ENCODE measurements at regions not wholly inside any gene's neighbourhood (a gene's known extent, or its start where the extent isn't known, plus 50 kb on each side); places are given as distances from the start of the nearest gene placed in this dataset.

DNA sequence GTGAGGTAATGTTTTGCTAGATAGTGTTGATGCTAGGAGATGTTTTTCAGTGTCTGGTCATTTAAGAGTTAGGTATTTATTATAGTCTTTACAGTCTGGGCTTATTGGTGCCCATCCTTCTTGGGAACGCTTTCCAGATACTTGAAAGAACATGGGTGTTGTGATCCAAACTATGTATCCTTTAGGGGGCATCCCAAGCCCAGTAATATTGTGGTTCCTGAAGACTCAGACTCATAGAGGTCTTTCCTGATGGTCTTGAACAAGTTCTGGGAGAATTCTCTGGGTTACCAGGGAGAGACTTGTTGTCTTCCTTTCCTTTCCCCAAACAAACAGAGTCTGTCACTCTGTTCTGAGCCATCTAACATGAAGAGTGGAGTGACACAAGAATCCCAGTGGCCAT is 99.7 kb upstream of the LRRC3B start:
- Histone ChIP-seq H4K8ac (ENCODE audit: extremely low read depth, insufficient read depth, low read length) (peak overlapping the region; percentile 75; the same call in 1 of the 2 replicates), H3K36me3 (ENCODE audit: control insufficient read depth in 2 of 4, insufficient read depth in 4 of 4, low read length in 3 of 4) (no peaks in the 10 kb centered on the region), H3K4ac (replicated peaks; ENCODE audit: insufficient read length, low read depth, low read length) (no peak overlapping the region), H3K79me2 (ENCODE audit: control insufficient read depth in 1 of 2, insufficient read depth in 2 of 2, low read length in 2 of 2) (no peaks in the 10 kb centered on the region), H3K4me3 (ENCODE audit: extremely low read depth in 1 of 4, insufficient read depth in 2 of 4, low read depth in 3 of 4, low read length in 4 of 4) (no peak overlapping the region), H2BK12ac (ENCODE audit: low read depth, low read length) (no peak overlapping the region), H3K18ac (ENCODE audit: extremely low read depth, low read length) (no peak overlapping the region), H2BK120ac (replicated peaks; ENCODE audit: low read depth, low read length) (no peak overlapping the region), H4K20me1 (replicated peaks in 1 of 2; ENCODE audit: control insufficient read depth in 1 of 2, insufficient read depth in 2 of 2, low read length in 2 of 2) (no peaks in the 10 kb centered on the region), H2AFZ (ENCODE audit: low read length) (no peak overlapping the region), H3K4me2 (ENCODE audit: insufficient read depth in 1 of 2, low read depth in 2 of 2, low read length in 2 of 2) (no peak overlapping the region), H2BK20ac (ENCODE audit: low read length) (no peak overlapping the region), H3K9me3 (ENCODE audit: insufficient read depth in 2 of 2, low read depth in 1 of 2, low read length in 1 of 2) (0 out of 4 replicates have a peak, but pooled peaks cover 0 to 3% of the 10 kb centered on the region in 2 experiments), H3K56ac (replicated peaks; ENCODE audit: insufficient read length, low read depth, low read length) (no peak overlapping the region), H3K4me1 (replicated peaks in 1 of 4; ENCODE audit: control insufficient read depth in 3 of 4, insufficient read depth in 4 of 4, low read length in 3 of 4) (no peaks in the 10 kb centered on the region), H3K23me2 (ENCODE audit: low read depth, low read length) (no peaks in the 10 kb centered on the region), H4K5ac (ENCODE audit: insufficient read length, low read depth, low read length) (no peak overlapping the region), H3K79me1 (ENCODE audit: low read depth, low read length) (no peaks in the 10 kb centered on the region), H2AK5ac (ENCODE audit: low read depth, low read length) (no peak overlapping the region), H2BK15ac (ENCODE audit: low read length) (no peak overlapping the region), H3K23ac (ENCODE audit: insufficient read length) (no peak overlapping the region), H2BK5ac (ENCODE audit: low read depth, low read length) (no peak overlapping the region), H3K9ac (replicated peaks in 1 of 4; ENCODE audit: extremely low read depth in 1 of 4, low read depth in 3 of 4, low read length in 3 of 4) (no peak overlapping the region), H4K91ac (replicated peaks; ENCODE audit: insufficient read length, low read length) (no peak overlapping the region), H3K27me3 (replicated peaks in 1 of 4; ENCODE audit: control insufficient read depth in 3 of 4, extremely low read depth in 1 of 4, insufficient read depth in 3 of 4, low read length in 3 of 4) (no peaks in the 10 kb centered on the region), H3K14ac (ENCODE audit: insufficient read length) (no peak overlapping the region), H3K27ac (ENCODE audit: low read depth, low read length) (no peak overlapping the region)
- ChIA-PET CTCF (ENCODE audit: partially characterized antibody) (no interaction called here), POLR2A (ENCODE audit: partially characterized antibody) (no interaction called here)
- DNase-seq (ENCODE audit: low read depth in 1 of 2, low spot score in 2 of 2): no peak
- WGBS, 2 experiments (ENCODE audit: extremely low coverage in 1 of 2, insufficient coverage in 1 of 2, insufficient read length in 1 of 2, insufficient replicate concordance in 2 of 2, low coverage in 1 of 2, low lambda C conversion rate in 2 of 2, missing lambda C conversion rate in 1 of 2): 94% methylated on average over 1 of the region's 1 CpG; no CpG with 5 or more reads in 1 of the 2 experiments
- TF ChIP-seq, protein P1, sequence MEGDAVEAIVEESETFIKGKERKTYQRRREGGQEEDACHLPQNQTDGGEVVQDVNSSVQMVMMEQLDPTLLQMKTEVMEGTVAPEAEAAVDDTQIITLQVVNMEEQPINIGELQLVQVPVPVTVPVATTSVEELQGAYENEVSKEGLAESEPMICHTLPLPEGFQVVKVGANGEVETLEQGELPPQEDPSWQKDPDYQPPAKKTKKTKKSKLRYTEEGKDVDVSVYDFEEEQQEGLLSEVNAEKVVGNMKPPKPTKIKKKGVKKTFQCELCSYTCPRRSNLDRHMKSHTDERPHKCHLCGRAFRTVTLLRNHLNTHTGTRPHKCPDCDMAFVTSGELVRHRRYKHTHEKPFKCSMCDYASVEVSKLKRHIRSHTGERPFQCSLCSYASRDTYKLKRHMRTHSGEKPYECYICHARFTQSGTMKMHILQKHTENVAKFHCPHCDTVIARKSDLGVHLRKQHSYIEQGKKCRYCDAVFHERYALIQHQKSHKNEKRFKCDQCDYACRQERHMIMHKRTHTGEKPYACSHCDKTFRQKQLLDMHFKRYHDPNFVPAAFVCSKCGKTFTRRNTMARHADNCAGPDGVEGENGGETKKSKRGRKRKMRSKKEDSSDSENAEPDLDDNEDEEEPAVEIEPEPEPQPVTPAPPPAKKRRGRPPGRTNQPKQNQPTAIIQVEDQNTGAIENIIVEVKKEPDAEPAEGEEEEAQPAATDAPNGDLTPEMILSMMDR (IDR thresholded peaks at IDR 0.05; ENCODE audit: control extremely low read depth in 1 of 3, insufficient read depth in 1 of 3, low read depth in 1 of 3, low read length in 3 of 3): peak in 2 of 3 experiments; percentile 11 to 32; a peak in 2 of 4 replicates
- TF ChIP-seq RAD21 (IDR thresholded peaks at IDR 0.05 in 1 of 2, conservative IDR thresholded peaks at IDR 0.05 in 1 of 2; ENCODE audit: low read depth in 2 of 2, low read length in 2 of 2) (peak; percentile 55 to 66), NANOG (IDR thresholded peaks at IDR 0.05; ENCODE audit: insufficient read depth, low read depth, low read length, poor library complexity, severe bottlenecking) (no peak)
- FAIRE-seq: no peak
